NCI-H1417 treated with DMSO at 0.1 percent for 48 hours (cell line): ENCODE measurements at regions not wholly inside any gene's neighbourhood (a gene's known extent, or its start where the extent isn't known, plus 50 kb on each side); places are given as distances from the start of the nearest gene placed in this dataset.
"Not testable (repeated sequence)": the region's sequence is repeated elsewhere in the genome, so short reads cannot be mapped to it uniquely, and the experiment has no call there.

ENCODE experiments used
- DNase-seq: peaks from one replicate; lab custom pipeline; 2025; lab: John Stamatoyannopoulos, UW

DNA sequence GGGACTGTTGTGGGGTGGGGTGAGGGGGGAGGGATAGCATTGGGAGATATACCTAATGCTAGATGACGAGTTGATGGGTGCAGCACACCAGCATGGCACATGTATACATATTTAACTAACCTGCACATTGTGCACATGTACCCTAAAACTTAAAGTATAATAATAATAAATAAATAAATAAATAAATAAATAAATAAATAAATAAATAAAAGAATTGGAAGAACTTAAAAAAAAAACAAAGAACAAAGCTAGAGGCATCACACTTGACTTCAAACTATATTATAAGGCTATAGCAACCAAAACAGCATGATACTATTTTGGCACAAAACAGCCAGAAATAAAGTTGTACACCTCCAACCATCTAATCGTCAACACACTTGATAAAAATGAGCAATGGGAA lies 106.5 kb upstream of the NDST3 start:
- not testable (repeated sequence) for DNase-seq

DNA sequence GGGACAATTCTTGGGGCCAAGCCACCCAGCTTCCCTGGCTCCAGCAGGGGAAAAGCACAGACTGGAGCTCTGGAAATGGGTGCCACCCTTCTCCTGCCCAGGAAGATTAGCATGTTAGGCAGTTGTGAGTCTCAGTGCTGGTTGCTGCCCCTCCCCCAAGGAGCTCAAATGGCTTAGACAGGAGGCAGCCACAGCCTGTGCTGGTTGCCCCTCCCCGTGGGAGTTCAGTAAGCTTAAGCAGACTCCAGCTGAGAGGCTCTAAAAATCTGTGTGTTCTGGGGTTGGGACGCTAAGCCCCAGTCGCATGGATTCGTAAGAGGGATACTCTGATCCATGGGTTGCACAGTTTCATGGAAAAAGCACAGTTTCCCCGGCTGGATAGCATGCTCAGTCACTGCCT lies 92.7 kb upstream of the NDST3 start:
- DNase-seq = no peak

DNA sequence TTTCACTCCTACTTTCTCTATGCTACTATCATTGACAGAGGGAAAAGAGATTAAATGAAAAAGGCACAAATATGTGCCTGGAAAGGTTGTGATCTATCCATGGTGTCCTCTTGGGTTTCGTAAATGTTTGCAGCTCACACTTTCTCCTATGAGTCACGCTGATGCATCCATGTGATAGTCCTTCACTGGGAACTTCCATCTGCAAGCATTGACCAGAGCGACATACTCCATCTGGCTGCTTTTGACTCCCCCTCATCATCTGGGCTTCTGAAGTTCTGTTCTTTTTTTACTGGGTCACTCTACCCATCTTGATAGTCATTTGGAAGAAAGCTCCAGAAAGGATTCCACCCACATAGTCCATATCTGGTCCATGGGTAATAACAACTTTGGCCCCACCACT lies 84.7 kb upstream of the NDST3 start:
- no peak for DNase-seq

DNA sequence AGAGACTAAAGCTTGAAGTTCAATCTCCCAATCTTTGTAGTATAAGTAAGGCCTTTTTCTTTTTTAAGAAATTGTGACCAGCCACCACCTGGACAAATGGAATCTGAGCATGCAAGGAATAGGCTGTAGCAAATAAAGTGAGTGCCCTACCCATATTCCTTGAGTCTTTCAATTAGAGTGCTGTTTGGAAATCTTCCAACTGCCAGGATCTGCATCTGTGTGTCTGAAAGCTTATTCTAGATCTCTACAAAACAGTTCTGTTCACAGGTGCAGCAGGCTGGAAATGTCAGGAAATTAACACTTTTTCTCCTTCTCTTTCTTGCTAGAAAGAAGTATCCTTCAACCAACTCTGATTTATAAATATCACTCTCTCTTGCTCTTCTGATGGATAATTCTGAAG lies 76.7 kb upstream of the NDST3 start:
- no peak for DNase-seq

DNA sequence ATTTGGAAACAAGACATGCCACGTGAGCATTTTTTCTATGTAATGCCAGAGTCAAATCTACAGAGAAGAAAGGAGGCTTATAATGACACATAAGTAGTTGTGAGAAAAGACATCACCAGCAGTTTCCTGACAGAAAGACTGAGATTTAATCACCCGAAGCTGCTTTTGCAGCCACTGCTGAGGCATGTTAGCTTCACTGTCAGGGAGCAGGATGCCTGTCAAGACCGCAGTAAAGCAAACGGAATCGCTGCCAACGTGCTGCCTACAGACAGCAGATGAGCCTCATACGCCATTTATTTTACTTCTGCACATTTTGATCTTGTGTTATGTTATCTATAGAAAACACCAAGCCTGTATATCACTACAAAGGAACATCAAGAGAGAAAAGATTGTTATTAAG lies 68.7 kb upstream of the NDST3 start:
- DNase-seq = no peak

DNA sequence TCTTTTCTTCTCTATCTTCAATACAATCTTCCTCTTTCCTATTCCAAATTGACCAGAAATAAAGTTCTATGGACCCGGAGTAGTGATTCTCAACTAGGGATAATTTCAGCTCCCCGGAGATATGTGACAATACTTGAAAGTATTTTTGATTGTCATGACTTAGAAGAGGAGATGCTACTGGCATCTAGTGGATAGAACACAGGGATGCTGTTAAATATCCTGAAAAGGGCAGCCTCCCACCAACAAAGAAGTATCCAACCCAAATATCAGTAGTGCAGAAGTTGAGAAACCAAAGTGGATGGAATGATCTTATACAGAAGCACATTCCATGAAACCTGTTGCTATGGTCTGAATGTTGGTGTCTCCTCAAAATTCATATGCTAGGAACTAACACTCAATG lies 65.7 kb upstream of the NDST3 start:
- DNase-seq = no peak

DNA sequence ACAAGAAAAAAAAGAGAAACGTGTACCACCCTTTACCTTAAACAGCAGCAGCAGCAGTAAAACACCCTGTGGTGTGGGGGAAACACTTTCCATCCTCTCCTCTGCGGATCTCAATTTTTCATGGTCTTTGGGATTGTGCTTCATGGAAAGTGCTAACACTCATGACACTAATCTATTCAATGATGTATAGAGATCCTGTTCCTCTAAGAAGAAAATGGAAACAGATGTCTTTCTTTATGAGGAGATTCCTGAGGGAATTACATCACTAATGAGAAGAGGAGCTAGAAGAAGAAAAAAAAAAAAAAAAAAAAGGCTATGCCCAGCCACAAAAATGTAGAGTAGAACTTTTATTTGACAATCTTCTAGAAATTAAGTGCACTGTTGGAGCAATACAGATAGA lies 62.9 kb upstream of the NDST3 start:
- no peak for DNase-seq

DNA sequence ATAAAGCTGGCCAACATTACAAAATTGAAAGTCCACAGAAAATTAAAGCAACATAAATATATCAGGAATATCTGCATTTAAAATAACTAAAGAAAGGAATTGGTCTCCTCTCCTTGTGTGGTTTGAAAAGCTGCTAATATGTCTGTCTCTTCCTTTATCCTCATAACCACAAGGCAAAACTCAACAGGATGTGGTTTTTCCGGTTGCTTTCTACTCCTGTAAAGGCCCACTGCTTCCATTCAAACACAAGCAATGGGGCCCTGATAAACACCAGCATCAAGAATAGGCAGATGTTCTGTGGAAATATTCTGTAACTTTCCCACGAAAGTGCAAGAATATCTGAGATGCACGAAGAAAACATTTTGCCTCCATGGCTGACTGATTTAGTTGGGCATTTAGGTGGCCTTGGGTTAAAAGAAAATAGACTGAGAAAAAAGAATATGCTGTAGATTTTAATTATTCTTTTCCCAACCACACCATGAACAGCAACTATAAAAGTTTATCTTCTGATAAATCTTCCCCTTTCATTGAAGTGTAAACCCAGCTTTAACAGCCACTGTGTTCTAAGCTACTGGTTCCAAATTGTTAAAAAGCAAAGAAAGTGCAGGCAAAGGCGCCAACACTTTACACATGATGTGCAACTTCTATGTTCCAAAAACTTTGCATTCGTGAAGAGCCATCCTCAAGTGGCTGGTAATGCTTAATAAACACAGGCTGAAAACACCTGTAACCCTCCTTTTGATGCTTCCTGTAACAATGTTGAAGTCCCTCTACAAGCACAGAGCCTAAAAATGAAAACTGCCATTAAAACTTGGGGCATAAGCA lies 50.5 kb upstream of the NDST3 start:
- no peak for DNase-seq

DNA sequence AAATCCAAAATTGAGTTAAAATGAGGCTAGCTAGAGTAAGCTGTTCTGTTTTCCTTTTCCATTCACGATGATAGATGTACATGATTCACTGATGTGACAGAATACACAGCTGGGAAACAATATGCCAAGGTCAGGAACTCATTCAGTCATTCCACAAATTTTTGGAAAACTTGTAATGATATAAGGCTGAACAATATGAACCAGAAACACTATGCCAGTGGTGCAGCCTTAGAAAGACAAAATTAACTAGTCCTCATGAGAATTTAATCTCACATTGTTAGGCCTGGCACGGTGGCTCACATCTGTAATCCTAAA lies 50.0 kb upstream of the NDST3 start:
- DNase-seq = no peak
